HS-5 (cell line): ENCODE measurements at regions not wholly inside any gene's neighbourhood (a gene's known extent, or its start where the extent isn't known, plus 50 kb on each side); places are given as distances from the start of the nearest gene placed in this dataset.

Experiments
- DNase-seq: peaks from one replicate; pipeline ENCODE4 v3.0.0-alpha.2; 2012; ENCODE audit warnings: low read depth

GRCh38 chr15:61527836-61528580 is 298.9 kb upstream of the RORA start:
- no peak for DNase-seq

- DNase-seq: no peak
Observed at GRCh38 chr15:61524545-61524944, 295.4 kb upstream of the RORA start.

GRCh38 chr15:61524086-61524485 is 295.0 kb upstream of the RORA start:
- no peak for DNase-seq

GRCh38 chr15:61522411-61522810 is 293.3 kb upstream of the RORA start:
- no peak for DNase-seq

- no peak for DNase-seq
Observed at GRCh38 chr15:61521953-61522352, 292.9 kb upstream of the RORA start.

GRCh38 chr15:61519296-61519695 is 290.2 kb upstream of the RORA start:
- no peak for DNase-seq

GRCh38 chr15:61518191-61518950 is 289.3 kb upstream of the RORA start:
- no peak for DNase-seq

GRCh38 chr15:61517776-61518175 is 288.7 kb upstream of the RORA start:
- DNase-seq: no peak

GRCh38 chr15:61517335-61517734 is 288.2 kb upstream of the RORA start:
- DNase-seq: no peak

- DNase-seq: no peak
Observed at GRCh38 chr15:61511756-61512155, 282.7 kb upstream of the RORA start.

- DNase-seq: no peak
Observed at GRCh38 chr15:61511089-61511488, 282.0 kb upstream of the RORA start.

GRCh38 chr15:61509327-61509840 is 280.3 kb upstream of the RORA start:
- no peak for DNase-seq

- no peak for DNase-seq
Observed at GRCh38 chr15:61503383-61503969, 274.4 kb upstream of the RORA start.

- DNase-seq: no peak
Observed at GRCh38 chr15:61501815-61502389, 272.8 kb upstream of the RORA start.

- DNase-seq: no peak
Observed at GRCh38 chr15:61500951-61501620, 272.0 kb upstream of the RORA start.

GRCh38 chr15:61500523-61500922 is 271.4 kb upstream of the RORA start:
- no peak for DNase-seq

- DNase-seq: no peak
Observed at GRCh38 chr15:61499376-61499775, 270.3 kb upstream of the RORA start.

GRCh38 chr15:61489571-61489970 is 260.5 kb upstream of the RORA start:
- DNase-seq: no peak

- DNase-seq: no peak
Observed at GRCh38 chr15:61483599-61483998, 254.5 kb upstream of the RORA start.

- no peak for DNase-seq
Observed at GRCh38 chr15:61481886-61482285, 252.8 kb upstream of the RORA start.

GRCh38 chr15:61480863-61481262 is 251.8 kb upstream of the RORA start:
- no peak for DNase-seq

- no peak for DNase-seq
Observed at GRCh38 chr15:61480295-61480694, 251.2 kb upstream of the RORA start.
